ENCODE measurements at regions not wholly inside any gene's neighbourhood (a gene's known extent, or its start where the extent isn't known, plus 50 kb on each side); places are given as distances from the start of the nearest gene placed in this dataset.

DNA sequence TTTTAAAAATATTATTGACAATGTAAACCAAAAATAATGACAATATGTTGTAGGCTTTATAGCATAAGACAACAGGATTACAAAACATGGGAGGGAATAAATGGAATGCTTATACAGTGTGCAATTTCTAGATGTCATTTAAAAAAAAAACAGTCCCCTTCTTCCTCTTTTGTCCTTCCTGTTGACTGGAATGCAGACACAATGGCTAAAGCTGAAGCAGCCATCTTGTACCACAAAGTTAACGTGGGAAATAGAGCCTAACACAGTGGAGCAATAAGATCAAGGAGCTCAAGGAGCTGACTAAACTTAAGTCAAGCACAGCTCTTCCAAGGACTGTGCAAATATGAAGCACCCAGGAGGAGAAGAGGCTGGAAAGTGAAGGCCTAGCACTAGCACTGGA lies 208.1 kb downstream of the ARHGAP12 start:
- no peak for DNase-seq (ENCODE audit: low spot score)
- TF ChIP-seq, protein P1, sequence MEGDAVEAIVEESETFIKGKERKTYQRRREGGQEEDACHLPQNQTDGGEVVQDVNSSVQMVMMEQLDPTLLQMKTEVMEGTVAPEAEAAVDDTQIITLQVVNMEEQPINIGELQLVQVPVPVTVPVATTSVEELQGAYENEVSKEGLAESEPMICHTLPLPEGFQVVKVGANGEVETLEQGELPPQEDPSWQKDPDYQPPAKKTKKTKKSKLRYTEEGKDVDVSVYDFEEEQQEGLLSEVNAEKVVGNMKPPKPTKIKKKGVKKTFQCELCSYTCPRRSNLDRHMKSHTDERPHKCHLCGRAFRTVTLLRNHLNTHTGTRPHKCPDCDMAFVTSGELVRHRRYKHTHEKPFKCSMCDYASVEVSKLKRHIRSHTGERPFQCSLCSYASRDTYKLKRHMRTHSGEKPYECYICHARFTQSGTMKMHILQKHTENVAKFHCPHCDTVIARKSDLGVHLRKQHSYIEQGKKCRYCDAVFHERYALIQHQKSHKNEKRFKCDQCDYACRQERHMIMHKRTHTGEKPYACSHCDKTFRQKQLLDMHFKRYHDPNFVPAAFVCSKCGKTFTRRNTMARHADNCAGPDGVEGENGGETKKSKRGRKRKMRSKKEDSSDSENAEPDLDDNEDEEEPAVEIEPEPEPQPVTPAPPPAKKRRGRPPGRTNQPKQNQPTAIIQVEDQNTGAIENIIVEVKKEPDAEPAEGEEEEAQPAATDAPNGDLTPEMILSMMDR (IDR thresholded peaks at IDR 0.05): no peak
- H3K27ac Mint-ChIP-seq (ENCODE audit: unreplicated experiment): no peak overlapping the region
- peaks cover 13% of the 10 kb centered on the region for H3K4me1 Mint-ChIP-seq (ENCODE audit: low read depth)
- H3K4me3 Mint-ChIP-seq (ENCODE audit: unreplicated experiment): no peak overlapping the region
- no peaks in the 10 kb centered on the region for H3K36me3 Mint-ChIP-seq (ENCODE audit: low read depth)
- no peaks in the 10 kb centered on the region for H3K9me3 Mint-ChIP-seq (ENCODE audit: low read depth)
- H3K27me3 Mint-ChIP-seq (ENCODE audit: low read depth): no peaks in the 10 kb centered on the region

DNA sequence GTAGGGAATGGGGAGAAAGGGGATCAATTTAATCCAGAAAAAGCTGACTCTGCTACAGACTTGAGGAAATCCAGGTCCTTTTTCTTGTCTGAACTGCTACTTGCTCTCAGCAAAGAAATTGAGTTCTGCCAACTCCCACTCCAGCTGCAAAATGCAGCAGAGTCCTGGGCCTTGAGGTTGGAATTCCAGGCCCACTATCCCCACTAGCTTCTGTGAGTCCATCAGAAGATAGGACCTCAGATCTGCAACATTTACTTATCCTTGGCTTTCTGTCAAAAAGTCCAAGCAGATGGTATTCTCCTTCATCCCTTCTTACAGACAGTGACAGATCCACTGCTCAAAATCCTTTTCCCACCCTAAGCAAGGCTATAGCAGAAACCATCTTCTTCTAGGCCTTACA lies 219.2 kb downstream of the ARHGAP12 start:
- peaks cover 26% of the 10 kb centered on the region for H3K9me3 Mint-ChIP-seq (ENCODE audit: low read depth)
- TF ChIP-seq, protein P1 (IDR thresholded peaks at IDR 0.05): no peak
- DNase-seq (ENCODE audit: low spot score): no peak
- peaks cover 11% of the 10 kb centered on the region for H3K36me3 Mint-ChIP-seq (ENCODE audit: low read depth)
- no peak overlapping the region for H3K4me3 Mint-ChIP-seq (ENCODE audit: unreplicated experiment)
- no peak overlapping the region for H3K27ac Mint-ChIP-seq (ENCODE audit: unreplicated experiment)
- H3K4me1 Mint-ChIP-seq (ENCODE audit: low read depth): peaks cover 30% of the 10 kb centered on the region
- H3K27me3 Mint-ChIP-seq (ENCODE audit: low read depth): no peaks in the 10 kb centered on the region

DNA sequence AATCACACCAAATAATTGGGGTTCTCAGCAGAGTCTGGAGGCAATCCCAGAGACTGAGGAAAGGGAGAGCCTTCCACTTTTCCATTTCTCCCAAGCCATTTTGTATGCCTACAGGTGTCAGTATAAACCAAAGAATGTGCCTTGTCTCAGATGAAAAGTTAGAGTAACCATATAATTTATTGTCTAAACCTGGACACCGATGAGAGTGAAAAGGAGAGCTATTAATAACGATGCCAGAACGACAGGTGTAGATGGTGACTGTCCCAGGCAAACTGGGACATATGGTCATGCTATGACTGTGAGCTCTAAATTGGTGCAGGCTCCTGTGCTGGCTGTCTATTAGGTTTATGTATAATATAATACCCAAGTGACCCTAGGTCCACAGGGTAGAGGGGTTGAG lies 219.6 kb downstream of the ARHGAP12 start:
- no peak for DNase-seq (ENCODE audit: low spot score)
- Mint-ChIP-seq H3K36me3 (ENCODE audit: low read depth) (peaks cover 11% of the 10 kb centered on the region), H3K27ac (ENCODE audit: unreplicated experiment) (no peak overlapping the region), H3K4me1 (ENCODE audit: low read depth) (peaks cover 30% of the 10 kb centered on the region), H3K9me3 (ENCODE audit: low read depth) (peaks cover 26% of the 10 kb centered on the region), H3K27me3 (ENCODE audit: low read depth) (no peaks in the 10 kb centered on the region), H3K4me3 (ENCODE audit: unreplicated experiment) (no peak overlapping the region)
- TF ChIP-seq, protein P1 (IDR thresholded peaks at IDR 0.05): peak; percentile 71

DNA sequence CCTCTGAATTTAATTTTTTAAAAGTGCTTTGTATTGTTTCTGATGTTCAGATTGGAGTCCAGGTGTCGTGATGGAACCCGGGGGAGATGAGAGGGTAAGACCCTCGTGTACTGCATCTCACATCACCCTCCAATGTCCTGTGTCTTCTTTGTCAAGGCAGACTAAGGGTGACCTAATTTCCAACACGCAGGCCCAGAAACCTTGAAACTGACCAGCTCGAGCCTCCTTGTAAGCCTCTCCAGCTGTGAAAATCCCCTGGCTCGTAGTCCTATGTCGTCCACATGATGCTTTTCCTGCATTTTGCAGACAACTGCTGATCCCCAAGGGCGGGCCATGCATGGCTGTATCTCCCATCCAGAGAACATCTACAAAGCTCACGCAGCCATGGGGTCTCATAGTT lies 220.2 kb downstream of the ARHGAP12 start:
- Mint-ChIP-seq H3K9me3 (ENCODE audit: low read depth) (peaks cover 26% of the 10 kb centered on the region), H3K36me3 (ENCODE audit: low read depth) (peaks cover 11% of the 10 kb centered on the region), H3K4me3 (ENCODE audit: unreplicated experiment) (no peak overlapping the region), H3K4me1 (ENCODE audit: low read depth) (peaks cover 30% of the 10 kb centered on the region), H3K27ac (ENCODE audit: unreplicated experiment) (no peak overlapping the region), H3K27me3 (ENCODE audit: low read depth) (no peaks in the 10 kb centered on the region)
- TF ChIP-seq, protein P1 (IDR thresholded peaks at IDR 0.05): no peak
- no peak for DNase-seq (ENCODE audit: low spot score)

DNA sequence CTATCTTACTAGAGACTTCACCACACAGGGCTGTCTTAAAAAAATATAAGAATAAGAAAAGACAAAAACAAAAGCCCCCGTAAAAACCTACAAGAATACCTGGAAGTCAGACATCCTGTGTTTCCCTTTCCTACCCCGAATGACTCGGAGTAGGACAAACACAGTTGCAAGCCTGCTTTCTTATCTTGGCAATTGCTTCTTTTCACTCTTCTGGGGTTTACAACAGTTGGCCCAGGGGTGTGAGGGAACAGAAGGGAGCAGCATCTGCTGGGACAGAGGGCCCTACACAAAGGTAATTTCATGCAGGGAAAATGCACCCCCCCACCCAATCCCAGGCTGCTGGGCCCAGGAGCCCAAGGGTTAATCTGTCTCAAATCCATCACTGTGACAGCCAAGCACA lies 220.6 kb downstream of the ARHGAP12 start:
- H3K27ac Mint-ChIP-seq (ENCODE audit: unreplicated experiment): peak overlapping the region; percentile 93
- H3K27me3 Mint-ChIP-seq (ENCODE audit: low read depth): no peaks in the 10 kb centered on the region
- DNase-seq (ENCODE audit: low spot score): no peak
- H3K4me1 Mint-ChIP-seq (ENCODE audit: low read depth): peaks cover 30% of the 10 kb centered on the region
- TF ChIP-seq, protein P1 (IDR thresholded peaks at IDR 0.05): no peak
- peaks cover 11% of the 10 kb centered on the region for H3K36me3 Mint-ChIP-seq (ENCODE audit: low read depth)
- peaks cover 25% of the 10 kb centered on the region for H3K9me3 Mint-ChIP-seq (ENCODE audit: low read depth)
- H3K4me3 Mint-ChIP-seq (ENCODE audit: unreplicated experiment): no peak overlapping the region
